HG03045 (cell line): ENCODE measurements at regions not wholly inside any gene's neighbourhood (a gene's known extent, or its start where the extent isn't known, plus 50 kb on each side); places are given as distances from the start of the nearest gene placed in this dataset.

Experiments used
- ATAC-seq: cut with Tn5 transposase; IDR thresholded peaks from one replicate; pipeline ENCODE4 v1.9.1; 2021; ENCODE audit warnings: mild to moderate bottlenecking, moderate library complexity; ENCODE audit not compliant: unreplicated experiment

DNA sequence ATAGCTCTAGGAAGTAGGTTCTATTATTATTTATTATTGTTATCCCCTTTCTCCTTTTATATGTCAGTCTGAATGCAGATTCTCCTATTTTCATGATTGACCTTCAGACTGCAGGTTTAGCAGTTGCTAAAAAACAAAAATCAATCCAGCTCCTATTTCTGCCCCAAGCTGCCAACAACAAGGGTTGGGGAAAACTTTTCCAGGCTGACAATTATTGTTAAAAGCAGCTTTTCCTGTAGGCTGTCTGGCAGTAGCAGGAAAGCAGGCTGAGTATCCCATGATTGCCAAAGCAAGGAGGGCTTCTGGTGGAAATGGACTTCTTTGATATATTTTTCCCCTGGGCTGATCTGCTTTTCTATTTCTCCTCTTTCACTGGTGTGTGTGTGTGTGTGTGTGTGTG, 78.0 kb upstream of the CTLA4 start:
- no peak for ATAC-seq

DNA sequence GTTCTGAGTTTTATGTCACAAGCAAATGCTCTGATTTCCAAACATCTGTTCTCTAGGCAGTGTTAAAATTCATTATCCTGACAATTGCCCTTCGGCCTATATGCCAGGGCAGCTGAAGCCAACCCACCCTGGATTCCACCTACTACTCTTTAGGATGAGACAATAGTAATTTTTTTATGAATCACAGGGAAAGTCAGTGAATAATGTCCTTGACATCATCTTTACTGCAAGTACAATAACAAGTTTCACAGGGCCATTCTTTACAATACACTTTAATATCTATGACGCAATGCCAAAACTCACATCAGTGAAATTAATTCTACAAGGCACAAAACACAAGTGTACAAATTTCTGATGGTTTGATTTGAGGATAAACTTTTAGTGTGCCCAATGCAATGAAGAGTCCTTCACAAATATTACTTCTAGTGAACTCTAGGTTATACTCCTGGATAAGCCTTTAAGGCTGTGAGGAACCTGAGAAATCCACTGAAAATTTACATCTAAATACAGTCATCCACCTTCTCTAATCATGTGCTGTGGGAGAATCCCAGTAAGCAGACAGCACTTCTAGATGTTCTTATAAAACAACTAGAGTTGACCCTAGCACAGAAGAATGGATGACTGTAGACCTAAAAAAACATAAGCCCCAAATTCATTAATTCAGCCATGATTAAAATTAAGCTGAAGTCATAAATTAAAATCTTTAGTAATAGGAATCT, 77.3 kb upstream of the CTLA4 start:
- ATAC-seq = no peak

DNA sequence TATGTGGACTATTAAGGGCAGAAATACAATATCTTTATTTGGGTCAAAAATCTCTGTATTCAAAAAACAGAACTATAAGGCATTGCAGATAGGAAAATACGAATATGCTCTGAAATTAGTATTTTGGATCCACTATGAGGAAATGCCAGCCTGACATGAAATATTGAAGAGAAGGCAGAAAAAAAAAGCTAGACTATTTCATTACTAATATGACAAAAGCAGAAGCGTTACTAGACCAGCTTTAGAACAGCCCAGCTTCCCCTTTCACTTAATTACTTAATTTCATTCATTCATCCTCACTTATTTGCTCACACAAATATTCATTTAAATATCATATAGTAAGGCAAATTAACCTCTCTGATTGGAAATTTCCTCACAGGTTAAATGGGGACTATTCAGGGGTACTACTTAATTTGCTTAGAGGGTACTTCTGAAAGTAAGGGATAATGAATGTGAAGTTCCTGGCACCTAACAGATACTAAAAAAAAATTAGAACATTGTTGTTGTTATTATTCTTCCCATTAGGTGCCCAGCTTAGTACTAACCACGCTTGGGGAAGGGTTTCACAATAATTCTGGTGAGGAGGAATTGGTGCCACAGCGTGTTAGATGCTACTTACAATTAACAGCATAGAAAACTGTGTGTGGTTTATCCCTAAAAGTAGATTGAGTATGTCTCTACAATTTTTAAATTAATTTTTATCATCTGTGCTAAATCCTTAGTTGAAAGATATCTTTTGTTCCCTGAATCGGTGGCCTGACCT, 71.1 kb upstream of the CTLA4 start:
- ATAC-seq = no peak

DNA sequence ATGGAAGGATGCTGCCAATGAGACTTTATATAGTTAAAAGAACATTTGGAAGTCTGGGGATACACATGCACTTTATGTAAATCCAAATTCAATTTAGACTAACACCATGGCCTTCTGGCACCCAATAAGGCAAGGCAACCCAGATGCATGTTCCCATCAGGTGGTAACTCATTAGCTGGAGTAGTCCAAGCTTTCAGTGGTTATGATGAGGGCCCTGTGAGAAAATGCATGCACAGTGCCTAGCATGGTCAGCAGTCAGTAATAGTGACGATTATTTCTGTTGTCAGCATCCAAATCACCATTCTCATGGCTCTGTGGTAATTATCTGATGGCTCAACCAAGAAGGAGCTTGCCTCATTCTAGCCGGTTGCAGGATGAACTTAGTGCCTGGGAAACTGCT, 70.3 kb upstream of the CTLA4 start:
- ATAC-seq = no peak

DNA sequence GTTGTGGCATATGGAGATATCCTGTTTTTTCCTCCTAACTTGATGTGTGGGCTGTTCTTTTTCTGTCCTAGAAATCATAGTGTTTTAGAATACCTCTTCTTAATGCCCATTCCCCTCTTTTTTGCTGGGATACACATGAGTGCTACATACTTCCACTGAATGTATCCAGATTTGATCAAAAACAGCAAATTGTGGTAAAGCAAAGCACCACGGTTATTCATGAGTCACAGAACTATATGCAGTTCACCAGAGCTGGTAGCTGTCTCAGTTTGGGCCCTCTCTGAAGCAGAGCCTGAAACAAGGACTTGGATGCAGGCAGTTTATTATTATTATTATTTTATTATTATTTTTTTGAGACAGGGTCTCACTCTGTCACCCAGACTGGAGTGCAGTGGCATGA, 69.9 kb upstream of the CTLA4 start:
- no peak for ATAC-seq

DNA sequence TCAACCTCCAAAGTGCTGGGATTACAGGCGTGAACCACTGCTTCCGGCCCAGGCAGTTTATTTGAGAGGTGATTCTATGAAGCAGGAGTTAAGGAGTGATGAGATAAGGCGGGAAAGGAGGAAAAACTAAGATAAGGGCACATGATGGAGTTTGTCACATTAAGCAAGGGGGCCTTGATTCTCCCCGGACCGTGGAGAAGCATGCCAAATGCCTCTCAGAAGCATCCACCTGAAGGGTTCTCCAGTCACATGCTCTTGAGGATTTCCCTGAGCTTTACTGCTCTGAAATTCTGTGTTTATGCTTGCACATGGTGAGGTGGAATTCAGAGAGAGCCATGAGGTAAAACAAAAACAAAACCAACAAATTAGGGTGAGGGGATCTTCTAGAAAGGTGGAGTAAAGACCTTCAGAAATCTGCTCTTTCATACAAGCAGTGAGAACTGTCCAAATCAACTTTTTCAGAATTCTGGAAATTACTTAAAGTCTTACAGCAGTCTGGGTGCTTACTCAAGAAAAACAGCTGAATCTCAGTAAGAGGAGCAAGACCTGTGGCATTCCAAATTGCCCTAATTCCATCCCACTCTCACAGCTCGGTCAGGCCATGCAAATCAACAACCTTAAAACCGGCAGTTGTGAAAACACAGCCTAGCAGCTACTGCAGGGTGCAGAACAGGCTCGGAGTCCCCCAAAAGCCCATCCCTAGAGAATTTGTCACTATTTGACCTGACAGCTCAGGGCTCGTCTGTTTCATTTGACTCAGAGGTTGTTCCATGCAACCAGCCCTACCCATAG, 69.1 kb upstream of the CTLA4 start:
- ATAC-seq = peak; percentile 47

DNA sequence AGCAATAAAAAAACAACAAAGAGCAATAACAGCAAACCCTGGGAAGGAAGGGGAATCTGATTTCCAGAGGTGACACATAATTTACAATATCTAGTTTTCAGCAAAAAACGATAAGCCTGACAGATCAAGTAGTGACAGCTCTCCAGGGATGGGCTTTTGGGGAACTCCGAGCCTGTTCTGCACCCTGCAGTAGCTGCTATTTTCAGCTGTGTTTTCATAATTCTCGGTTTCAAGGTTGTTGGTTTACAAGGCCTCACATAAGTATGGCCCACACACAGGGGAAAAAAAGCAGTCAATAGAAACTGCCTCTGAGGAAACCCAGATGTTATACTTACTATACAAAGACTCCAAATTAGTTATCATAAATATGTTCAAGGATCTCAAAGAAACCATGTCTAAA, 67.7 kb upstream of the CTLA4 start:
- peak; percentile 94 for ATAC-seq

DNA sequence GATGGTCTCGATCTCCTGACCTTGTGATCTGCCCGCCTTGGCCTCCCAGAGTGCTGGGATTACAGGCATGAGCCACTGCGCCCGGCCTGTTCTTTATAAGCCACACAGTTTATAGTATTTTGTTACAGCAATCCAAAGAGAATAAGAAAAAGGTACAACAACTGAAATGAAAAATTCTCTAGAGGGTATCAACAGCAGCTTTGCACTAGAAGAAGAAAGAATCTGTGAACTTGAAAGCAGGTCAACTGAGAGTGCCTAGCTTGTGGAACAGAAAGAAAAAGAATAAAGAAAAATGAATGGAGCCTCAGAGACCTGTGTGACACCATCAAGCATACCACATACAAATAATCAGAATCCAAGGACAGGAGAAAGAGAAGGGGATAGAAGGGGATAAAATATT, 66.8 kb upstream of the CTLA4 start:
- ATAC-seq = no peak

DNA sequence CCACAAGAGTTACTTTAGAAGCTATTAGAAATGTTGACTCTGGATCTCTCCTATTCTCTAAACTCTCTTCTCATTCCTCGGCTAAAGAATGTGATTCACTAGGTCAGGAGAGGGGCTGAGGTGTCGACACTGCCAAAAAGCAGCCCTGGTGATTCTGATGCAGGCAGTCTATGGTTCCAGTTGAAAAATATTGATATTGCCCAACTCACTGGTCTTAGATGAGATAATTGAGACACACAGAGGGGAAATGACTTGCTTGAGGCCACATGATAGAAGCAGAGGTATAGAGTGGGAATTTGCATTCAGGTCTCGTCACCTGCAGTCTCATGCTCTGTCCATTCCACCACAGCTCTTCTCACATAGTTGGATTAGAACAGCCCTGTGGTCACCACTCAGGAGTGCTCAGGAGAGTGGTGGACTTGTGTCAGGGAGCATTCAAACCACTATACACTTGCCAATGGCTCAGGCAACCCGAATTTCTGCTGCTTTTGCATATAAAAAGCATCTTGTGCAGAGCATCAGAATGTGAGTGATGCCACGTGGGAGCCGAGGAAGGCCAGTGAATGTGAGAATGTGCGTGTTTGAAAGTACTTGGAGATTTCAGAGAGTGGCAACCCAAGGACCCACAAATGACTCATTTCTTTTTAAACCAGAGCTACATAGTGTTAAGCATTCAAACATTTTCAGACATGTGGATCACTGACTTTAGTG, 65.1 kb upstream of the CTLA4 start:
- no peak for ATAC-seq

DNA sequence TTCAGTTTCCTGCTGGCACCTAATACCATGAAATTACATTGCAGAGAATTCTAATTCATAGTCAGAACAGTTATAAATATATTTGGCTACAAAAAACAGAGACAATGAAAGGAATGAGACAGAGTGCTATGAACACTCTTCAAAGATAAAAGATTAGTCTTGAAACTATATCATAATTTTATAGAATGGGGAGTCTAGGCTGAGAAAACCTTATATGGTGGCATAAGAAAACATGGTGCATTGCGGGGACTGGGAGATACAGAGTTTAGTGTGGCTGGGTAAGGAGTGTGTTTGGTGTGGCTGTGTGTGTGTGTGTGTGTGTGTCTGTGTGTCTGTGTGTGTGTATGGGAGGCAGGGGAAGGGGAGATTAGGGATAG, 64.5 kb upstream of the CTLA4 start:
- no peak for ATAC-seq

DNA sequence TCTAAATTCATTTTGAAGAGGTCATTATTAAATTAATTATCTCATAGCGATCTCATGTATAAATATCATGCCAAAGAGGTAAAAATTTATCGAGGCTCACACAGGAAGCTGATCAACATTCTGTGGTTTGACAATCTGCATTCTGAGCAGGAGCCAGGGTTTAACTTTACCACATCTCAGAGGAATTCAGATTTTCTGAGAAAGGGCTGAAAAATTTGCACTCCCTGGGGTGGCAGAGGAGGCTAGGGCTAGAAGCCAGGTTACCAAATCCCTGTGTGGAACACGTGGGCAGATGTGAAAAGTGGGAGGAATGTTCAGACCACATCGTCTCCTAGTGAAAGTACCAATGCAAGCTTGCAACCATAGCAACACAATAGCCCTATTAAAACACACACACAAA, 63.5 kb upstream of the CTLA4 start:
- no peak for ATAC-seq

DNA sequence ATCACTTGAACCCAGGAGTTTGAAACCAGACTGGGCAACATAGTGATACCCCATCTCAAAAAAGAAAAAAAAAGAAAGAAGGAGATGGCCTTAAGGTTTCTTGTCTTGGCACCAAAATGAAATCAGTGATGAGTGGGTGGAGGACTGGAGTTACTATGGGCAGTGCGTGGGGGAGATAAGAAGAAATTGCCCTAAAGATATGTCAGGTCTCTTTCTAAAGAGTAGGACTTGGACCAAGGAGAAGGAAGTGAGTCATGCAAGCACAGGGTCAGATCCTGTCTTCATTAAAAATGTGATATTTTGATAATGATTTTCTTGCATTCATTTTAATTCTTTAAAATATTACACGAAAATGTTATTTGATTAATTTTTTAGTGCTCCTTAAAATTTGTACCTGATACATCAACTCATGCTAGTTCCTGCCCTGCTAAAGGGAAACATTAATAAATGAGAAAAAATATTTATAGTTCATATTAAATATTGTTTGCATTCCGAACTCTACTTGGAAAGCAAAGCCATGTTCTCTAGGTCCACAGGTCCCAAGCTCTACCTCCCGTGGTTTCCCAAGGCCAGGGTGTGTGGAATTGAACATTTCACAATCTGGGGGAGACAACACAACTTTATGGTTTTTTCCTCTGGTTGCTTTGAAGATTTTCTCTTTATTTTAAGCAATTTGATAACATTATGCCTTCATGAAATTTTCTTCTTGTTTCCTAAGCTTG, 62.6 kb upstream of the CTLA4 start:
- ATAC-seq = no peak

DNA sequence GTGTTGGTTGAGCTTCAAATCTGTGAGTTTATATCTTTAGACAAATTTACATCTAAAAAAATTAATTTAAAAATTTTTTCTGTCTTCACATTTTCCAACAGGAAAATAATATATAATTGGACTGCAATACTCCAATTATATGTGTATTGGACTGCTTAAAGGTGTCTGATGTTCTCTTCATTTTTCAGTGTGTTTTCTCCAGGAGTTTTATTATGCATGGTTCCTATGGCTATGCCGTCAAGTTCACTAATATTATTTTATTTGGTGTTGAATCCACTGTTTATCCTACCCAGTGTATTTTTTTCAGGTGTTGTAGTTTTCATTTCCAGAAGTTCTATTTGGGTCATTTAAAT, 62.1 kb upstream of the CTLA4 start:
- ATAC-seq = no peak

DNA sequence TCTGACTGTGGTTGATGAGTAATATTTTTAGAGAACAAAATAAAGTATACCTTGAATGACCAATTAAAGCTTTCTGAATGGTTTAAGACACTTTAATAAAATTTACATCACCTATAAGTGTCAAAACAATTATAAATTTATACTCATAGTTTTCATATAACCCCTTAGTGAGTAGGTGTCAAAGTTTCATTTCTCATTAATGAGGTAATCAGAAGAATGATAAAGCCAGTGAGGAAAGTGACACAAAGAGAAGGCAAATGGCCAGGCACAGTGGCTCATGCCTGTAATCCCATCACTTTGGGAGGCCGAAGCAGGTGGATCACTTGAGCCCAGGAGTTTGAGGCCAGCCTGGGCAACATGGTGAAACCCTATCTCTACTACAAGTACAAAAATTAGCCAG, 60.8 kb upstream of the CTLA4 start:
- ATAC-seq = no peak

DNA sequence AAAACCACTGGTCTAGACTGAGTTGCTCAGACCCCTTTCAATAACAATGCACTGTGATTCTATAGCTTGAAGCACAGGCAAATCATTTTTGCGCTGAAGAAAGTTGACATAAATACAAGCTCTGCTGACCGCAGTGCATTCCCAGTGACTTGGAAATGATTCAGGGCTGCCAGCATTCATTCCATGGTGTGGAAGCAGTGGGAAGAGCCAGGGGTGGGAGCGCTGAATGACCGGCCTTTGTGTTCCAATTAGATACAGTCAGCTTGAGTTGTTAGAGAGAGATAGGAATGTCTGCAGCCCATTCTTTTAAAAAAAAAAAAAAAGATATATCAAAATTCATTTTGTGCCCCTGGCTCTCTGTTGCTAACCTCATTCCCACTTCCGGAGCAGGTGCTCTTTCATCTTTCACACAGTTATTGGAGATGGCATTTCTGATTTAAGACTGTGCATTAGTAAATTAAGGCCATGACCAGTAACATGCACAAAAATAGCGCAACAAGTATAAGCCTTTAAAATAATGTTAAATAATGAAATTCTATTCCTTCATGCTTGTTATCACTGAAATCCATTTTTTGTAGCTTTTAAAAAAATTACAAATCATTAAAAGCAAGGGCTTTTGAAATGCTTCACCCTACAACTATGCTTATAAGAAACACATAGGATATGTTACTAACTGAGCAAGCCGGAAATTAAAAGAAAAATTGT, 59.4 kb upstream of the CTLA4 start:
- no peak for ATAC-seq

DNA sequence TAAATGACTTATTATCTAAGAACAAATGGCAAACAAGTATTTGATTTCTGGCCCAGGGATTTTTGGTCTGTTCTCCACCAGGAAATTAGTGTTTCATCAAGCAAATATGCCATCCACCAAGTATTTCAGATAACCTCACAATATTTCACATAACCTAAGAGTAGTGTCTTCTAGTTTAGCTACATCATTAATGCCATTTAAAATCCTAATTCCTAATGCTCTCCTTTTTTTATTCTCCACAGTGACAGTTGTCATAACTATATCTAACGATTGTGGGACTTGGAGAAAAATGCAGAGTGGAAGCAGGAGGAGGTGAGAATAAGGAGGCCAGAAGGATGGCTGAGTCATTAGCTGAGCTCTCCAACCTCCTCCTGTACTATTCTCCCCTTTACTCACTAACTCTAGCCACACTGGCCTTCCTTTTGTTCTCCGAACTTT, 58.5 kb upstream of the CTLA4 start:
- no peak for ATAC-seq

DNA sequence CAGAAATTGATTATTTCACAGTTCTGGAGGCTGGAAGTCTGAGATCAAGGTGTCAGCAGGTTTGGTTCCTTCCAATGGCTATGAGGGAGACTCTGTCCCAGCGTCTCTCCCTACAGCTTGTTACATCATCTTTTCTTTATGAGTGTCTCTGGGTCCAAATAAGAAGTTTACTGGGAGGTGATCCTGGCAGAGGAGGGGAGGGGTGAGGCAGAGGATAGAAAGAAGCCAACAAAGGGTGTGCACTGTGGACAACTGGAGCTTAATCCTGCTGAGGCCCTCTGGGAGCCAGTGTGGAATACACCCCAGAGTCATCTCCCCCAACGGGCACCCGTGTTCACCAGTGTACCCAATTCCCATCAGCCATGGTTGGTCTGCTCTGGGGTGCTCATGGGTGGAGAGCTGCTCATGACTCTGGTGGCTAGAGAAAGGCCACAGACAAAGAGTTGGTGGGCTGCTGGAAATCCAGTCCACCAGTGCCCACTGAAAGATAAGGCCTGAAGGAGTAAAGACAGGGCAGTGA, 57.5 kb upstream of the CTLA4 start:
- no peak for ATAC-seq

DNA sequence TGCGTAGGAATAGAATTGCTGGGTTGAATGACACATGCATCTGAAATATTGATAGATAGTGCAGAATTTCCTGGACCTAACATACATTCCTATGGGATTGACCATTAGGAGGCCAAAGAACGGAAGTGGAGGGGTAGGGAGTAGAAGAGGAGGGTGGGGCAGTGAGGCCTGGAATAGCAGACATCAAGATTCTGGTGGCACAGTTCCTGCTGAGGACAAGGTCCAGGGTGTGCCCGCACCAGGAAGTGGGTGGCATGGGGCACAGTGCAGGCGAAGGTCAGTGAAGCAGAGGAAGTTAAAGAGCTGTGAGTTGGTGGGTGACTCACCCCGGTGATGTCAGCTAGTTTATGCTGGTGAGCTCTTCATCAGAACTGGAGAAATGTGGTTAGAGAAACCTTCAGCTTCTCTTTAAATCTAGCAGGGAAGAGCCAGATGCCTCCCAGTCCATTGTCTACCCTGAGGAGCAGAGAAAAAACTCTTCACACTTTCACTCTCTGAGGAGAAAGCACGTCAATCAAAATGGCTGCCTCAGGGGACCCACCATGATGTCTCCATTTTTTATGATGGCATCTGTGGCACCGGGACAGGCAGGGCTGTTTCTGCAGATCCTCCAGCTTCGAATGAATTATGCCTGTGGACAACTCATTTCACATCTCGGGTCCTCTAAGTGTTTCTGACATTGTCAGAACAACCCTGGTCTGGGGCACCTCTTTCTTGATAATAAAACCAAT, 55.9 kb upstream of the CTLA4 start:
- ATAC-seq = peak; percentile 74
